Spinal cord (tissue), 9 donors: ENCODE measurements at regions not wholly inside any gene's neighbourhood (a gene's known extent, or its start where the extent isn't known, plus 50 kb on each side); places are given as distances from the start of the nearest gene placed in this dataset.
A peak's percentile ranks its signal among the peaks of the same experiment; 100 is the strongest.

Source experiments
- DNase-seq, 6 donors: peaks; one replicate each; pipeline versions ENCODE4 v3.0.0 to v3.0.0-alpha.2; 2013 to 2015; ENCODE audit warnings: low spot score in 6 of 6, low read depth in 4 of 6
- H3K27ac ChIP-seq: one replicate; pipeline ENCODE4 v1.5.1; 2013; ENCODE audit warnings: low read depth, low read length, control low read depth
- H3K27me3 ChIP-seq: one replicate; pipeline ENCODE4 v1.6.1; 2013; ENCODE audit warnings: low read length; ENCODE audit not compliant: control insufficient read depth, insufficient read depth
- H3K36me3 ChIP-seq: one replicate; pipeline ENCODE4 v1.6.1; 2013; ENCODE audit warnings: low read length; ENCODE audit not compliant: control insufficient read depth, insufficient read depth
- H3K4me1 ChIP-seq: one replicate; pipeline ENCODE4 v1.6.1; 2013; ENCODE audit warnings: low read length; ENCODE audit not compliant: control insufficient read depth, insufficient read depth
- H3K4me3 ChIP-seq: one replicate; pipeline ENCODE4 v1.5.1; 2013; ENCODE audit warnings: low read depth, low read length, control low read depth
- H3K9me3 ChIP-seq: one replicate; pipeline ENCODE4 v1.6.1; 2013; ENCODE audit warnings: low read length; ENCODE audit not compliant: control insufficient read depth, insufficient read depth
- WGBS: methylation state at CpG from one replicate; pipeline ENCODE4 v1.1.5; 2013; ENCODE audit warnings: missing lambda C conversion rate; ENCODE audit not compliant: insufficient coverage; 5-methylcytosine and 5-hydroxymethylcytosine counted together
- donor health status: healthy.

DNA sequence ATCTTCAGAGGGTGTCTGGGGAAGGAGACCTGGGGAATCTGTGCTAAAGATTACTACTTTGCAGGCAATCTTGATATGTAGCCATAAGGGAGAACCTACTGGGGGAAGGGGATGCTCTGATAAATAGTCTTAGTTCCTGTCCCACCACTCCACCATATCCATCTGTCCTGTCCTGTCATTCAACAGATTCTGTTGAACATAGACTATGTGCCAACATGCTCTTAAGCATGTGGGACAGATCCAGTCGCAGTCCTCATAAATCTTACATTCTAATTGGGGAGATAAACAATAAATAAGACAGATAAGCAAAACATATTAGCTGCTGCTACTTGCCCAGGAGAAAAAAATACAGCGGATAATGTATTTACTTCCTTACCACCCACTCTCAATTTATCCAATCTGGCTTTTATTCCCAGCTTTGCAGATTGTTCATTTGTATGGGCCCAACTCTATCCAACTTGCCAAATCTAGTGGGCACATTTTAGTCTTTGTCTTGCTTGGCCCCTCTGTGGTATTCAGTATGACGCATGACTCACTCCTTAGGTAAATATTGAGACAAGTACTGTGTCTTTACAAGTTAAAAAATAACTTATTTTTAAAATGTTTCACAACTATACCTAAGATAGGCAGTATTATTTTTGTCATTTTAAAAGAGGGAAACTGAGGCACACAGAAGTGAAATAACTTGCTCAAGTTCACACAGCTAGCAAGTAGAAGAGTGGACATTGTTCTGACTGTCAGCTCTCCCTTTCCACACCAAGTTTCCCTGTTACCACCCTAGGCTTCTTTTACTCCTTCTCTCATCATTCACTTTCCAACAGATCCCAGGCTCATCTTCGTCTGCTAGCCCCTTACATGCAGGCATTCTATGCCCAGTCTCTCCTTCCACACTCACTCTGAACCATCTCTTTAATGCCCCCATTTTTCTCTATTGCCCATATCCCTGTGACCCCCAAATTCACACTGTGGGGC, 133.6 kb upstream of the SESN3 start:
- WGBS = 77% methylated on average over 2 of the region's 4 CpGs
- Histone ChIP-seq H3K4me3 (no peak overlapping the region), H3K36me3 (no peaks in the 10 kb centered on the region), H3K27me3 (no peaks in the 10 kb centered on the region), H3K9me3 (no peaks in the 10 kb centered on the region), H3K4me1 (peaks cover 3% of the 10 kb centered on the region), H3K27ac (no peak overlapping the region)
- no peak for DNase-seq

GRCh38 chr11:95363708-95364107, 132.7 kb upstream of the SESN3 start:
- peak in 2 of 6 donors; percentile 47 to 66 for DNase-seq
- Histone ChIP-seq H3K27me3 (no peaks in the 10 kb centered on the region), H3K27ac (no peak overlapping the region), H3K4me1 (peaks cover 3% of the 10 kb centered on the region), H3K9me3 (no peaks in the 10 kb centered on the region), H3K36me3 (no peaks in the 10 kb centered on the region), H3K4me3 (no peak overlapping the region)
- WGBS = no CpG with 5 or more reads among the region's 8 CpGs

GRCh38 chr11:95363164-95363563, 132.2 kb upstream of the SESN3 start:
- 25% methylated on average over 1 of the region's 3 CpGs for WGBS

DNA sequence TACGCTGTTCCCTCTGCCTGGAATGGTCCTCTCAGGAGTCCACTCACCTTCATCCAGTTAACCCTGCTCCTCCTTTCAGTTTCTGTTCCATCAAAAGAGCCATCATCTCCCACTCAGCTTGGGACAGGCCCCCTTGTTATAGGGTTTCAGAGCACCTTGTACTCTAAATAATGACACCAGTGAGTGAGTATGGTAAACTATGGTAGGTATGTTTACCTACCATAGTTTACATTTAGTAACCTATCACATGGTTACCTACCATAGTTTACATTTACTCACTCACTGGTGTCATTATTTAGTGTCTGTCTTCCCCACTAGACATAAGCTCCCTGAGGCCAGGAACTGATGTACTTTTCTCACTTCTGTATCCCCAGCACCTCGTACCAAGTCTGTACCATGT, 130.2 kb upstream of the SESN3 start:
- DNase-seq = no peak
- no peaks in the 10 kb centered on the region for H3K27me3 ChIP-seq
- H3K36me3 ChIP-seq = no peaks in the 10 kb centered on the region
- 100% methylated on average over 1 of the region's 2 CpGs for WGBS
- no peak overlapping the region for H3K27ac ChIP-seq
- no peak overlapping the region for H3K4me3 ChIP-seq
- no peaks in the 10 kb centered on the region for H3K9me3 ChIP-seq
- H3K4me1 ChIP-seq = no peaks in the 10 kb centered on the region

More at GRCh38 chr11:95363164-95363563, 132.2 kb upstream of the SESN3 start:
- DNase-seq = no peak
- Histone ChIP-seq H3K36me3 (no peaks in the 10 kb centered on the region), H3K4me3 (no peak overlapping the region), H3K4me1 (peaks cover 3% of the 10 kb centered on the region), H3K27me3 (no peaks in the 10 kb centered on the region), H3K27ac (no peak overlapping the region), H3K9me3 (no peaks in the 10 kb centered on the region)

DNA sequence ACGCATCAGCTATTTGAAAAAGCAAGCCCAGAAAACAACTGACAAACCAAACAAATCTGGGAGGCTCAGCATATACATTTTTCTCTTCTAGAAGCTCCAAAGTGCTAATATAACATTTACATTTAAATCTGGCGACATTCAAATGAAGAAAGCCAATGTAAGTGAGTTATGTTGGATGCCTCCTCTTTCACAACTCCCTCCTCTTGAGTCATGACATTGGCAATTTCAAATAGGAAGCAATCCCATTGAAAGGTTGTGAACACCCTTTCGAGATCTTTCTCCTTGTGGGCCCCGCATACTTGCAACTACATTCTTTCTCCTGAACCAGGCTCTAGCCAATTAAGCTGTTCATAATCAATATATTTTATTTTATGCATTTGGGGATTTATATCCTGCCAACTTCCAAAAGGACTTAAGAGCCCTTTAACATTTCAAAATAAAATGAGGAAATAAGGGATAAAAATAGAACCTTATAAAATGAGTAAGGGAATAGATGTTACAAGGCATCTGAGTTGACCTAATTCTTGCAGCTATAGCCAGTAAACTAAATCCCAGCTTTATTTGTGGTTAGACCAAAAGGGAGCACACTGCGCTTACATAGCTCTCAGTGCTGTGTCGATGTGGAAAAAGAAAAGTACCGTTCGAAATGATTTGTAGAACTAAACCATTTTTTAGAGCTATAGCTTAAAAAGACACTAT, 129.5 kb upstream of the SESN3 start:
- Histone ChIP-seq H3K27ac (no peak overlapping the region), H3K4me1 (no peaks in the 10 kb centered on the region), H3K4me3 (no peak overlapping the region), H3K36me3 (no peaks in the 10 kb centered on the region), H3K9me3 (no peaks in the 10 kb centered on the region), H3K27me3 (no peaks in the 10 kb centered on the region)
- DNase-seq = peak in 1 of 6 donors; percentile 29
- WGBS = 67% methylated on average over 2 of the region's 8 CpGs

GRCh38 chr11:95359756-95360155, 128.8 kb upstream of the SESN3 start:
- no peaks in the 10 kb centered on the region for H3K4me1 ChIP-seq
- WGBS = no CpG with 5 or more reads among the region's 2 CpGs
- no peaks in the 10 kb centered on the region for H3K27me3 ChIP-seq
- H3K36me3 ChIP-seq = no peaks in the 10 kb centered on the region
- no peak overlapping the region for H3K27ac ChIP-seq
- DNase-seq = no peak
- H3K4me3 ChIP-seq = no peak overlapping the region
- H3K9me3 ChIP-seq = no peaks in the 10 kb centered on the region

DNA sequence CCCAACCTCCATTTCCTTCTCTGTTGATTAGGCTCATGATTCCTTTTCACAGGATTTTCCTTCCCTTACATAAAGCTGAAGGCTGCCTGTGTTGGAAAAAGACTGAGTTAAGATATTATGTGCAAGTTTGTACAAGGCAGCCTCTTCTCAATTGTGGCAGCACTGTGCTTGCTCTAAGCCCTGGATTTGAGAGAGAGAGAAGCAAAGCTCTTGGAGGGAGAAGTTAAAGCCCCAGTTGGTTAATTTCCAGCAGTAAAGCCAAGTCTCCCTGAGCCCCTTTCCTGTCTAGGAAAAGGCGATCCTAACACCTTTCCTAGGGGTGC, 128.3 kb upstream of the SESN3 start:
- H3K27ac ChIP-seq = no peak overlapping the region
- WGBS = no CpG with 5 or more reads among the region's 1 CpG
- H3K9me3 ChIP-seq = no peaks in the 10 kb centered on the region
- no peak for DNase-seq
- no peaks in the 10 kb centered on the region for H3K36me3 ChIP-seq
- no peak overlapping the region for H3K4me3 ChIP-seq
- H3K27me3 ChIP-seq = no peaks in the 10 kb centered on the region
- H3K4me1 ChIP-seq = no peaks in the 10 kb centered on the region

GRCh38 chr11:95358511-95359340, 127.7 kb upstream of the SESN3 start:
- 74% methylated on average over 3 of the region's 5 CpGs for WGBS
- no peaks in the 10 kb centered on the region for H3K27me3 ChIP-seq
- no peaks in the 10 kb centered on the region for H3K4me1 ChIP-seq
- H3K4me3 ChIP-seq = no peak overlapping the region
- no peaks in the 10 kb centered on the region for H3K36me3 ChIP-seq
- no peak overlapping the region for H3K27ac ChIP-seq
- DNase-seq = no peak
- H3K9me3 ChIP-seq = no peaks in the 10 kb centered on the region

GRCh38 chr11:95354304-95354703, 123.3 kb upstream of the SESN3 start:
- Histone ChIP-seq H3K27ac (no peak overlapping the region), H3K27me3 (no peaks in the 10 kb centered on the region), H3K4me1 (no peaks in the 10 kb centered on the region), H3K4me3 (no peak overlapping the region), H3K36me3 (no peaks in the 10 kb centered on the region), H3K9me3 (no peaks in the 10 kb centered on the region)
- no peak for DNase-seq
